ENCODE measurements at regions not wholly inside any gene's neighbourhood (a gene's known extent, or its start where the extent isn't known, plus 50 kb on each side); places are given as distances from the start of the nearest gene placed in this dataset.

- H3K4me1 ChIP-seq (ENCODE audit: control insufficient read depth in 1 of 2, low read depth in 2 of 2): peaks cover 39 to 64% of the 10 kb centered on the region in 2 donors
- H3K9me3 ChIP-seq: no peaks in the 10 kb centered on the region
- DNase-seq (ENCODE audit: low spot score) (no peak), ATAC-seq (ENCODE audit: insufficient number of reproducible peaks, low FRiP score, low read depth) (peak; percentile 68)
- H3K36me3 ChIP-seq: no peaks in the 10 kb centered on the region
- no peak for TF ChIP-seq CTCF (IDR thresholded peaks at IDR 0.05)
- H3K27ac ChIP-seq: peak overlapping the region; percentile 76 to 93
- H3K4me3 ChIP-seq: peak overlapping the region; percentile 20
- no peaks in the 10 kb centered on the region for H3K27me3 ChIP-seq (replicated peaks; ENCODE audit: insufficient read depth)
Observed at GRCh38 chr3:64739971-64740631, 52.3 kb upstream of the ADAMTS9 start.

Measured in thoracic aorta (tissue), 2 donors.